ENCODE measurements at regions not wholly inside any gene's neighbourhood (a gene's known extent, or its start where the extent isn't known, plus 50 kb on each side); places are given as distances from the start of the nearest gene placed in this dataset.

- H3K27ac ChIP-seq (ENCODE audit: low read length): no peak overlapping the region
- no peaks in the 10 kb centered on the region for H3K36me3 ChIP-seq (ENCODE audit: control insufficient read depth, low read depth, low read length)
- H3K4me3 ChIP-seq (ENCODE audit: low read length): no peak overlapping the region
- no peaks in the 10 kb centered on the region for H3K27me3 ChIP-seq (ENCODE audit: control insufficient read depth, insufficient read depth, low read length)
- H3K4me1 ChIP-seq (ENCODE audit: control insufficient read depth, low read depth, low read length): peaks cover 6% of the 10 kb centered on the region
- no peaks in the 10 kb centered on the region for H3K9me3 ChIP-seq (ENCODE audit: control insufficient read depth, low read depth, low read length)
- no peak overlapping the region for H3K9ac ChIP-seq (ENCODE audit: low read length)
These were observed 265.5 kb upstream of the ADAMTSL1 start for GRCh38 chr9:18208166-18209059.

DNA sequence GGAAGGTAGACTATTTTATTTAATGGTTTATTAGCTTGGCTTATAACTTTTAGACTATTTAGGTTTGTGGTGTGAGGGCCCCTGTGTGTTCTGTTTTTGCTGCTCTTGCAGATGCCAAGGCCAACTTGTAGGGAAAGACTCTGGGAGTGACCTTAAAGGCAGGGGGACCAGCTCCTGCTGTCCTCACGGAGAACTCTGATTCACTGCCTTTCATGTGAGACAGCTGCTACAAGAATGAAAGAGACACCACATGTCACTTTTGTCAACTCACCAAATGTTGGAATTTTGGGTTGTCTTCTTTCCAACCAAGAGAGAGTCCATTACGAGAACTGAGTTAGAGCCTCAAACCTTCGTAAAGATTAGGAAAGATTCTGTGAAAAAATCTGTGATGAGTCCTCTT, 258.3 kb upstream of the ADAMTSL1 start:
- H3K9me3 ChIP-seq (ENCODE audit: control insufficient read depth, low read depth, low read length): no peaks in the 10 kb centered on the region
- H3K4me1 ChIP-seq (ENCODE audit: control insufficient read depth, low read depth, low read length): peaks cover 6% of the 10 kb centered on the region
- no peaks in the 10 kb centered on the region for H3K27me3 ChIP-seq (ENCODE audit: control insufficient read depth, insufficient read depth, low read length)
- no peaks in the 10 kb centered on the region for H3K36me3 ChIP-seq (ENCODE audit: control insufficient read depth, low read depth, low read length)
- no peak overlapping the region for H3K9ac ChIP-seq (ENCODE audit: low read length)
- no peak overlapping the region for H3K27ac ChIP-seq (ENCODE audit: low read length)
- no peak overlapping the region for H3K4me3 ChIP-seq (ENCODE audit: low read length)

DNA sequence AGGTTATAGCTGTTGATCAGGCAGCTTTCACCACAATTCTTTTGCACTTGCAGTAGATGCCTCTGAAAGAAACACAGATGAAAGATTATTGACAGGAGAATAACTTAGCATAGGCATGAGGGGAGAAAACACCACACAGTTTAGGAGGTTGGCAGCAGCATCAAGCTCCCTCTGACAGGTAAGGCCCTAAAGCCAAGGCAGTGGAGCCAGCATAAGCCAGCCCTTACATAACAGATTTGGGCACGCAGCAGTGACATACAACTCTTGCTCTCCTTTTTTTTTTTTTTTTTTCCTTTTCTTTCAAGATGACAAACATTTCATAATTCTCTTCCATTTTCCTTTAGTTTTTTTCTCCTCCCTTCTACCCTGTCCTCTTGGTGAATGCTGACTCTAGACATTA, 257.6 kb upstream of the ADAMTSL1 start:
- Histone ChIP-seq H3K4me3 (ENCODE audit: low read length) (no peak overlapping the region), H3K9ac (ENCODE audit: low read length) (no peak overlapping the region), H3K27ac (ENCODE audit: low read length) (no peak overlapping the region), H3K27me3 (ENCODE audit: control insufficient read depth, insufficient read depth, low read length) (no peaks in the 10 kb centered on the region), H3K4me1 (ENCODE audit: control insufficient read depth, low read depth, low read length) (peaks cover 6% of the 10 kb centered on the region), H3K9me3 (ENCODE audit: control insufficient read depth, low read depth, low read length) (no peaks in the 10 kb centered on the region), H3K36me3 (ENCODE audit: control insufficient read depth, low read depth, low read length) (no peaks in the 10 kb centered on the region)

DNA sequence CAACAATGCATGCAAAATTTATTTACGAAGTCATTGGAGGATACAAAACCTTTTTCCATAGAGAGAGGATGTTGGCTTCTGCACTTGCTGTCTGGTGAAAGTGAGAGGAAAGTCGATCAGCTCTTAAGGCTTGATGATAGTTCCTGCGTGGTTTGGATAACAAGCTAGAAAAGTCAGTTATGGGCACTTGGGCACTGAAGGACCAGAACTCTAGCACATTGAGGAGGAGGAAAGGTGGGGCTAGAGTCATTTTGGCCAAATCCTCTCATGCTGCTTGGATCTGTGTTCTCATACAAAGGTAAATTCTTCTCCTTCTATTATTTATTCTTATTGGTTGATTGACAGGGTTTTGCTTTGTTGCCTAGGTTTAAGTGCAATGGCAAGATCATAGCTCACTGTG, 245.9 kb upstream of the ADAMTSL1 start:
- Histone ChIP-seq H3K9me3 (ENCODE audit: control insufficient read depth, low read depth, low read length) (no peaks in the 10 kb centered on the region), H3K4me1 (ENCODE audit: control insufficient read depth, low read depth, low read length) (no peaks in the 10 kb centered on the region), H3K9ac (ENCODE audit: low read length) (no peak overlapping the region), H3K27ac (ENCODE audit: low read length) (no peak overlapping the region), H3K27me3 (ENCODE audit: control insufficient read depth, insufficient read depth, low read length) (no peaks in the 10 kb centered on the region), H3K36me3 (ENCODE audit: control insufficient read depth, low read depth, low read length) (no peaks in the 10 kb centered on the region), H3K4me3 (ENCODE audit: low read length) (no peak overlapping the region)

GRCh38 chr9:18229992-18230676, 243.8 kb upstream of the ADAMTSL1 start:
- Histone ChIP-seq H3K4me3 (ENCODE audit: low read length) (no peak overlapping the region), H3K9me3 (ENCODE audit: control insufficient read depth, low read depth, low read length) (no peaks in the 10 kb centered on the region), H3K27ac (ENCODE audit: low read length) (no peak overlapping the region)

GRCh38 chr9:18233311-18233710, 240.6 kb upstream of the ADAMTSL1 start:
- Histone ChIP-seq H3K9ac (ENCODE audit: low read length) (no peak overlapping the region), H3K4me3 (ENCODE audit: low read length) (no peak overlapping the region), H3K9me3 (ENCODE audit: control insufficient read depth, low read depth, low read length) (no peaks in the 10 kb centered on the region), H3K4me1 (ENCODE audit: control insufficient read depth, low read depth, low read length) (no peaks in the 10 kb centered on the region), H3K27me3 (ENCODE audit: control insufficient read depth, insufficient read depth, low read length) (no peaks in the 10 kb centered on the region), H3K27ac (ENCODE audit: low read length) (no peak overlapping the region), H3K36me3 (ENCODE audit: control insufficient read depth, low read depth, low read length) (no peaks in the 10 kb centered on the region)

More at GRCh38 chr9:18229992-18230676, 243.8 kb upstream of the ADAMTSL1 start:
- H3K4me1 ChIP-seq (ENCODE audit: control insufficient read depth, low read depth, low read length): no peaks in the 10 kb centered on the region
- no peaks in the 10 kb centered on the region for H3K27me3 ChIP-seq (ENCODE audit: control insufficient read depth, insufficient read depth, low read length)
- H3K36me3 ChIP-seq (ENCODE audit: control insufficient read depth, low read depth, low read length): no peaks in the 10 kb centered on the region
- H3K9ac ChIP-seq (ENCODE audit: low read length): no peak overlapping the region

- Histone ChIP-seq H3K9ac (ENCODE audit: low read length) (no peak overlapping the region), H3K27ac (ENCODE audit: low read length) (no peak overlapping the region), H3K4me3 (ENCODE audit: low read length) (no peak overlapping the region), H3K4me1 (ENCODE audit: control insufficient read depth, low read depth, low read length) (no peaks in the 10 kb centered on the region), H3K9me3 (ENCODE audit: control insufficient read depth, low read depth, low read length) (no peaks in the 10 kb centered on the region), H3K27me3 (ENCODE audit: control insufficient read depth, insufficient read depth, low read length) (no peaks in the 10 kb centered on the region), H3K36me3 (ENCODE audit: control insufficient read depth, low read depth, low read length) (no peaks in the 10 kb centered on the region)
These were observed 240.0 kb upstream of the ADAMTSL1 start for GRCh38 chr9:18233776-18234445.

GRCh38 chr9:18235181-18235908, 238.6 kb upstream of the ADAMTSL1 start:
- no peaks in the 10 kb centered on the region for H3K4me1 ChIP-seq (ENCODE audit: control insufficient read depth, low read depth, low read length)
- no peaks in the 10 kb centered on the region for H3K36me3 ChIP-seq (ENCODE audit: control insufficient read depth, low read depth, low read length)
- H3K27ac ChIP-seq (ENCODE audit: low read length): no peak overlapping the region
- no peak overlapping the region for H3K9ac ChIP-seq (ENCODE audit: low read length)
- no peaks in the 10 kb centered on the region for H3K27me3 ChIP-seq (ENCODE audit: control insufficient read depth, insufficient read depth, low read length)
- no peaks in the 10 kb centered on the region for H3K9me3 ChIP-seq (ENCODE audit: control insufficient read depth, low read depth, low read length)
- H3K4me3 ChIP-seq (ENCODE audit: low read length): no peak overlapping the region

GRCh38 chr9:18236336-18236735, 237.6 kb upstream of the ADAMTSL1 start:
- no peaks in the 10 kb centered on the region for H3K4me1 ChIP-seq (ENCODE audit: control insufficient read depth, low read depth, low read length)
- no peaks in the 10 kb centered on the region for H3K36me3 ChIP-seq (ENCODE audit: control insufficient read depth, low read depth, low read length)
- H3K27ac ChIP-seq (ENCODE audit: low read length): no peak overlapping the region
- no peaks in the 10 kb centered on the region for H3K9me3 ChIP-seq (ENCODE audit: control insufficient read depth, low read depth, low read length)
- no peak overlapping the region for H3K4me3 ChIP-seq (ENCODE audit: low read length)
- no peaks in the 10 kb centered on the region for H3K27me3 ChIP-seq (ENCODE audit: control insufficient read depth, insufficient read depth, low read length)
- H3K9ac ChIP-seq (ENCODE audit: low read length): no peak overlapping the region

GRCh38 chr9:18237776-18238175, 236.2 kb upstream of the ADAMTSL1 start:
- Histone ChIP-seq H3K4me1 (ENCODE audit: control insufficient read depth, low read depth, low read length) (no peaks in the 10 kb centered on the region), H3K9ac (ENCODE audit: low read length) (no peak overlapping the region), H3K9me3 (ENCODE audit: control insufficient read depth, low read depth, low read length) (no peaks in the 10 kb centered on the region), H3K4me3 (ENCODE audit: low read length) (no peak overlapping the region), H3K36me3 (ENCODE audit: control insufficient read depth, low read depth, low read length) (no peaks in the 10 kb centered on the region), H3K27ac (ENCODE audit: low read length) (no peak overlapping the region), H3K27me3 (ENCODE audit: control insufficient read depth, insufficient read depth, low read length) (no peaks in the 10 kb centered on the region)

DNA sequence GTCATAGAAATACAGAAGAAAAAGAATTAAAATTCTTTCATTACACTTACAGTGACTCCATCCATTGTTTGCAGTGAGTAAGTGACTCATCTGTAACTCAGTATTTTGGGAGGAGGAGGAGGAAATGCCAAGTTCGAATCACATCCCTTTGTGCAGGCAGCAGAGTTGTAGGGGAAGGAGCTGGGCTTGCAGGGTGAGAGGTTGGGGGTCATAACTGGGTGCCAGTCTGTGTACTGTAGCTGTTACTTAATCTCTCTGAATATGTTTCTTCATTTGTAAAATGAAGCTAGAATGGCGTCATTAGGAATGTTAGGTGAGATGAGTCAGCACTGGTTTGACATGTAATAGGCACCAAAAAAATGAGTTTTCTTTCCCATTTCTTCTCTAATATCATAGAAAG, 235.7 kb upstream of the ADAMTSL1 start:
- Histone ChIP-seq H3K4me1 (ENCODE audit: control insufficient read depth, low read depth, low read length) (no peaks in the 10 kb centered on the region), H3K27me3 (ENCODE audit: control insufficient read depth, insufficient read depth, low read length) (no peaks in the 10 kb centered on the region), H3K27ac (ENCODE audit: low read length) (no peak overlapping the region), H3K9me3 (ENCODE audit: control insufficient read depth, low read depth, low read length) (peaks cover 4% of the 10 kb centered on the region), H3K9ac (ENCODE audit: low read length) (no peak overlapping the region), H3K4me3 (ENCODE audit: low read length) (no peak overlapping the region), H3K36me3 (ENCODE audit: control insufficient read depth, low read depth, low read length) (no peaks in the 10 kb centered on the region)
